CD4-positive, alpha-beta T cell treated with Interleukin-21 for 1 hour (primary cell): ENCODE measurements at regions not wholly inside any gene's neighbourhood (a gene's known extent, or its start where the extent isn't known, plus 50 kb on each side); places are given as distances from the start of the nearest gene placed in this dataset.
"Not testable (repeated sequence)": the region's sequence is repeated elsewhere in the genome, so short reads cannot be mapped to it uniquely, and the experiment has no call there.

ENCODE experiments used
- DNase-seq: peaks from one replicate; pipeline ENCODE4 v3.0.0-alpha.2; 2020

DNA sequence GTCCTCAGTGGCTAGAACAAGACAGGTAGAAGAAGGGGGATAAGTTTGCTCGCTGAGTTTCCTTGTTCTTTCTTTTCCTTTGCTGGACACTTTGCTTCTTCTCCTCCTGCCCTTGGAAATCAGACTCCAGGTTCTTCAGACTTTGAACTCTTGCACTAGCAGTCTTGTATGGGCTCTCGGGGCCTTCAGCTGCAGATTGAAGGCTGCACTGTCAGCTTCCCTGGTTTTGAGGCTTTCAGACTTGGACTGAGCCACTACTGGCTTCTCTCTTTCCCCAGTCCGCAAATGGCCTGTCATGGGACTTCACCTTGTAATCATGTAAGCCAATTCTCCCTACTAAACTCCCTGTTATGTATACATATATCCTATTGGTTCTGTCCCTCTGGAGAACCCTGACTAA is 379.8 kb downstream of the NDFIP2 start:
- no peak for DNase-seq

DNA sequence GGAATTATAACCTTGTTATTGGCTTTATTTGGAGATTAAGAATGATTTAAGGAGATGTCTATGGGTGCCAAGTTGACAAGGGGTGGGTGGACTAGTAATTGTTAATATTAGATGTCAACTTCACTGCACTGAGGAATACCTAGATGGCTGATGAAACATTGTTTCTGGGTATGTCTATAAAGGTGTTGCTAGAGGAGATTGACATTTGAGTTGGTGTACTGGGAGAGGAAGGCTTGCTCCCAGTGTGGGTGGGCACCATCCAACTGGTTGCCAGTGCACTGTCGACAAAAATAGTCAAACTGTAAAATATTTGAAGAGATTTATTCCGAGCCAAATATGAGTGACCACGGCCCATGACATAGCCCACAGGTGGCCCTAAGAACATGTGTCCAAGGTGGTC is 378.8 kb downstream of the NDFIP2 start:
- no peak for DNase-seq

DNA sequence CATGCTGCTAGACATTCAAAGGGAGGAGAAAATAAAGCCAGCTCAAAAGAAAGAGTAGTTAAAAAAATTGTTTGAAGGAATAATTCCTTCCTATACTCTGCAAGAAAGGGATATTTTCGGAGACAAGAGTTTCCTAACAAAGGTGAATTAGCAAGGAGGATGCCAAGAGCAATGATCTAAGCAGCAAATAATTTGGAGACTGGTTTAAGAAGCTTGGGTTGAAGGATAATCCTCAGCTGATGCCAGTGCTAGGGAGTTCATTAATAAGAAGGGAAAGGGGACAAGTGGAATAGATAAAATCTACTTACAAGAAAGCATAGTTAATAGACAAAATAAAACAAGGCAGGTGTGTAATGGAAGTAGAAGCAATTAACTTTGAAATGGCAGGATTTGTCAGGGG is 372.3 kb downstream of the NDFIP2 start:
- no peak for DNase-seq

DNA sequence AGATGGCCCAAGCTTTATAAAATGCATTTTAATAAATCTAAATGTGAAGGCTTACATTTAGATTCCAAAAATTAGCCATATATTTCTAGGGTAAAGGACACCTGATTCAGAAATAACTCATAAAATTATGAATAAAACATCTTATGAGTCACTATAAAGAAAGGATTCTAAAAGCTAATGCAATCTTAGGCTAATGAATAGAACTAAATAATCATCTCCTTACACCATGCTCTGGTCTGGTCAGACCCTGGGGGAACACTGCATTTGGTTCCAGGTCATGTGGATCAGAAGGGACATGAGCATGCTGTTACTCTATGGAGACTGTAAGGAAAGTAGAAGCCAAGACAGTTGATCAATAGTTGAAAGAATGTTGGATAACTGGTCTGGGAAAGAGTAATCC is 370.4 kb downstream of the NDFIP2 start:
- DNase-seq, result no peak

DNA sequence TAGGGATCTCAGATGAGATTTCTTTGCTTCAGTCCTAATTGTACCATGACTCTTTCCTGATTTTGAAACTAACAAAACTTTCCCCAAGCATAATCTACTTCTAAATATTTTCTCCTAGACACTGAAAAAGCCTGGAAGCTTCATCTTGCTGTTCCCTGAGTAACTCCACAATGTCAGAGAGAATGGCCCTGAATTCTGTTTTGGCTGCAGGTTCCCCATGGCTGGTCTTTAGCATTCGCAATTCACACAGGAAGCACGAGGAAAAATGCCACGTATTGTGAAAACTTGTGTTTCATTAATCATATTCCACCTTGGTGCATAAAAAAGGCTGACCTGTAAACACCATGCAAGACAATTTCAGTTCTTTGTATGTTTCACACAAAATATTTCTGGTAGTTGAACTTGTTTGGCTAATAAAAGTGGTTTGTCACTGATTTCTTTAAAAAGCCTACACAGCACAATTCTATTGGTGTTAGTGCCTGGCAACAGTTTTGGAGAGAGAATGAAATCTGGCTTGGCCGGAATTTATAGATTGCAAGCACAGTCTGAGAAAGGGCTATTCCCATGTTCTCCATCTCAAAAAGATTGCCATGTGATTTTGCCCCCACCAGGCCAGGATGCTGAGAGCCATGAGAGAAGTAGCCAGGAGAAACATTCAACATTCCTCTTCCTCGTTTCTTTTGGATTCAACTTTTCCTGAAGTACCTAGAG is 367.1 kb downstream of the NDFIP2 start:
- no peak for DNase-seq

DNA sequence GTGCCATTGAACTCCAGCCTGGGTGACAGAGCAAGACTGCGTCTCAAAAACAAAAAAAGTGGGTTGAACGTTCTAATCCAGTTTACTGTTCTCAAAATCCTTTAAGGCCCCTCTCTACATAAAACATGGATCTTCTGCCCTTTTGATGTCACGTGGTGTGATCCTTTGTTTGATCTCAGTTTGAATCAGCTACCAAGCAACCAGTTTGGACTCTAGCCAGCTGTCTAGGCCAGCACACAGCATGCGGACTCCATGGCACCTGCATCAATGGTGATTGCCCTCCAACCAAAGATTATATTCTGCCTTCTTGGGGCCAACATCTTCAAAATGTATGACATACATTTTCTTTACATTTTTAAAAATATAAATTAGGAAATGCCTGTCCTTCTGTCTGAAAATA is 365.4 kb downstream of the NDFIP2 start:
- DNase-seq, result no peak

DNA sequence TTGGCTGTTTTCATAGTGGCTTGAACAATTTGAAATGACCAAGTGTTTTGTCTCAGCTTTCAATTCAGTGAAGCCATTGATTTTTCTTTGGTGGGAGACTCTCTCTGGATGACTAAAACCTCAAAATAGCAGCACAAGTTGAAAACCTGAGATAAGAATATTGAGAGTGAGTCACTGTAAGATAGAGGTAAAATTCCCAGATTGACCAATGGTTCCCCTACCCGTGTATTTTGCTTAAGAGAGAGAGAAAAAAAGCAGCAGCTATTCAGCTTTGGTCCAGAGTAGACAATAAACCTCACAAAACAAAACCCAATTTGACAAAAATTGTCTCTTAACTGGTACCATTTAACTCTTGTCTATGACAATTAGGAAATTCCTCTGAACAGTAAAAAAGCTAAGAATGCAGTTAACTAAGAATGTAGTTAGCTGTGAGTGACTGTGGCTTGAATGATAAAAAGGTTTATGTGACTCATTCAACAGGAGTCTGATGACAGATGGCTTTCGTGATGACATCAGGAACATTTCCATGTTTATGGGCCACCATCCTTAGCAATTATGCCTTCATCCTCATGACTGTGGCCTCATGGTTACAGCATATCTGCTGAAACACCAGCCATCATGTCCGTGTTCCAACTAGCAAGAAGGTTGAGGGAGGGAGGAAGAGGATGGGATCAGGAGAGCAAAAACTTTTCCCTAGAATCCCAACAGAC is 356.9 kb downstream of the NDFIP2 start:
- no peak for DNase-seq

DNA sequence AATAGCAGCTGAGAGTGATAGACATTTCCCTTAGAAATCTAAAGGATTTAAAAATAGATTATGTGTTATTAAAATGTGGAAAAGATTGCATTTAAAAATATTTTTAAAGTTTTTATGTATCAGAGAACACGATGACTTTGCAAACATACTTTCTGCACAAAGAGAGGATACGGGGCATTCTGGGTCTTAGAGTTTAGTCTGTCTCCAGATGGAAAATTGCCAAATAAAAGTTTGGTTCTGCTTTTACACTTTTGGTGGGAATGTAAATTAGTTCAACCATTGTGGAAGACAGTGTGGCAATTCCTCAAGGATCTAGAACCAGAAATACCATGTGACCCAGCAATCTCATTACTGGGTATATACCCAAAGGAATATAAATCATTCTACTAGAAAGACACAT is 355.2 kb downstream of the NDFIP2 start:
- DNase-seq, result not testable (repeated sequence)

DNA sequence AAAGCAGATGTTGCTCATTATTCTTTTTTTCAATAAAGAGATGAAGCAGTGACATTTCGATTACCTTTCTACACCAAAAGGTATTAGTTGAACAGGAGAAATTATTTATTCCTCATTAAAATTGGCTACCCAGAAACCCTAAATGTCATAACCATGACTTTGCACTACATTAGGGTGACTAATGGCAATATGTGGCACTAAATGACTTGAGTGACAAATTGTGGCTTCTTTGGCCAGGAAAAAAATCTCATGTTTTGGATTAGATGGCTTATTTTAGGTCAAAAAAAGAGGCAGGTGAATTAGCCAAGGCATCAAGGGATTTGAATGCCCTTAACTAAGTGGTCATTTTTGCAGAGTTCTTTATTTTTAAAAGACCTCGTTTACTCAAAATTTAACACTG is 353.9 kb downstream of the NDFIP2 start:
- no peak for DNase-seq

DNA sequence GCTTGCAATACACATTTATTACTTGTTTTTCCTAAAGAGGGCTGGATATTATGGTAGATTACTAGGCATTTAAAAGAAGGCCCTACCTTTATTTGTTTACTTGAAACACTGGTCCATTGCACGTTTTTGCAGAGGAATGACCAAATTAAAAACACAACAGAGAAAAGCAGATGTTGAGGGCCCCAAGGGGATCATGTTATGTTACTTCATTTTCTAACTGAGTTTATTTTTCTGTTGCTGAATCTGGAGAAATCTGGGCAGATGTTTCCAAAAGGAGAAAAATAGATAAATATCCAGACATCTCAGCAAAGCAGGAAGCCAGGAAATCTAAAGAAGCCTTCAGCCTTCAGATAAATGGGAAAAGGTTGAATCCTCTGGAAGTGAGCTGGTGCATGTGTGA is 353.0 kb downstream of the NDFIP2 start:
- no peak for DNase-seq

DNA sequence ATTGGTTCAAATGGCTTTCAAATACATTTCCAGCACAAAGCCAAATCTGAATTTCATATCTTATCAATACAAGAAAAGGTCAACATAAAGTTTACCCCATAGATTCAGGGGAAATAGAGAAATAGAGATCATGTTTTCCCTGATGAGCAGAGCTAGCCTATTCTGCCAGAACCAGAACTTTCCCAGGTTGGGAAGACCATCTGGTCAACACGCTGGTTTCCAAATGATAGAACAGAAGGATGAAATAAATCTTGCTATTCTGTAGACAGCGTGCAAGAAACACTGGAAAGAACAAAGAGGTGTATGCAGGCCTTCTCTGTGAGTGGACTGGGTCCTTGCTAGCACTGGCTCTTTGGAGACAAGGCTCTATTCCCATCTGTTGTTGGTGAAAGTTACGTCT is 350.6 kb downstream of the NDFIP2 start:
- no peak for DNase-seq

DNA sequence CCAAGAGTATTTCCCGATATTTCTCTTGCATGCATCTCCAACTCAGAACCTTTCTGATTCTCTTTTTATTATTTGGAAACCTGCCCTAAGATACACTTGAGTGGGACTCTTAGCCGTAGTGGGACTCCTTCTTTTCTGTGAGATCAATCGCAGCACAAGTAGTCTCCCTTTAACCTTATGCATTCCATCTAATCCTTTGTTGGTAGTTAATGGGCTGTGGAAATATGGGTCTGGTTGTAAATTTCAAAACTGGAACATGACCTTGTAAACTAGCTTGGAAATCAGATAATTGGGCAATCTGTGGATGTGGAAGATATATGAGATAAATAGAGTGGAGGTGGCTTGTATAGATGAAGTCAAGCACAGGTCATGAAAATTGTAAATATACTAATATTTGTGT is 350.0 kb downstream of the NDFIP2 start:
- DNase-seq, result no peak

DNA sequence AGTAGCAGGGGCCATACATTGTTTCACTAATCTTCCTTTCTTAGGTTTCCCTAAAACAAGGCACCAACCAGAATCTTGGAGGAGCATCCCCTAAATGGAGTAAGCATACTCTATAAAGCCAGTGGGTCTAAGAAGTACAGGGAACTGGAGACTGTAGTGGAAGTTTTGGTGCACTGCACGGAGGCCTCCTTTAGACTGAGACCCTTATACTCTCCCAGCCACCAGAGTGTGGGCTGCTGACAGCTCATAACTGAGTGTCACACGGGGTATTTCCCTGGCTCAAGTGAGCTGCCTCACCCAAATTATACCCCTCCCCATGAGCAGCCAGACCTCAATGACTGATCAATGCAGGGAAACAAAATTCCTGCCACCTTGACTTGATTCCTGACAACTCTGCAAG is 349.5 kb downstream of the NDFIP2 start:
- no peak for DNase-seq

DNA sequence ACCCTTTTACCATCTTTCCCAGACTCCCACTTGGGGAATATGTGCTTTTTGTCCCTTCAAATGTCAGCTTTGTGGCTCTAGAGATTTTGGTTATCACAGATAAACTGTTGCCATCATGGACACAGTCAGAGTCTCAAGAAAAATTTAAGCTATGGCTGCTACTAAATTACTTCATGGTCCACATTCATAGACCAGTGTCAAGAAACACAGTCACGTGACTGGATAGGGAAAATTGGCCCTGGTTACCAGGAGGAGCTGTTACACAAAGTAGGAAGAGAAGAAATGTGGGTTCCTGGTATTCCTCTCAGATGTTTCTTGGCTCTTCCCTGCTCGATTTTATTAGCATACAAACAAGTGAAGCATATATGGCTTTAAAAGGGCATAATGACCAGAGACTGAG is 348.9 kb downstream of the NDFIP2 start:
- DNase-seq, result no peak

DNA sequence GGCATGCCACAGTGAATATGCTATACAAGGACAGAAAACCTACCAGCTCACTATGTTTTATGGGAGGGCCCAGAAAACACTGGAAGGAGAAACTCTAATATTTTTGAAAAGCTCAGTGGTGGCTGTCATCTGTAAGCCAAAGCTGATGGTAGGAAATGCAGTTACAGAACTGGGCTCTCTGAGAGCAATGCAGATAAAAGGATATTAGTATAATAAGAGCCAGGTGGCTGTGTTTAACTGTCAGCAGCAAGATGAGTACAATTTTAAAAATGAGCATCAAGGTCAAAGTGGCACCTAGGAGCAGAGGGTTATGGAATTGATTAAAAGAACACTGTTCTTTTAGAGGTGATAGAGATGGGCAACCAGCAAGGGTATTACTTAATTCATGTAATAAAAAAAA is 345.0 kb downstream of the NDFIP2 start:
- no peak for DNase-seq

DNA sequence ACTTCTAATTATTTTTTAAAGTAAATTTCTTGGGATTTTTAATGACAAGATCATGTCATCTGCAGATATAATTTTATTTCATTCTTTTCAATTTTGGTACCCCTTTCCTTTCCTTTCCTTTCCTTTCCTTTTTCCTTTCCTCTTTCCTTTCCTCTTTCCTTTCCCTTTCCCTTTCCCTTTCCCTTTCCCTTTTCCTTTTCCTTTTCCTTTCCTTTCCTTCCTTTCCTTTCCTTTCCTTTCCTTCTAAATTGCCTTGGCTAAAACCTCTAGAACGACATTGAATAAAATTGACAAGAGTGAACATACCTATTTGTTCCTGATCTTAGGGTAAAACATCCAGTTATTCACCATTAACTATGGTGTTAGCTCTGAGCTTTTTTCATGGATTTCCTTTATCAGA is 334.1 kb downstream of the NDFIP2 start:
- no peak for DNase-seq

DNA sequence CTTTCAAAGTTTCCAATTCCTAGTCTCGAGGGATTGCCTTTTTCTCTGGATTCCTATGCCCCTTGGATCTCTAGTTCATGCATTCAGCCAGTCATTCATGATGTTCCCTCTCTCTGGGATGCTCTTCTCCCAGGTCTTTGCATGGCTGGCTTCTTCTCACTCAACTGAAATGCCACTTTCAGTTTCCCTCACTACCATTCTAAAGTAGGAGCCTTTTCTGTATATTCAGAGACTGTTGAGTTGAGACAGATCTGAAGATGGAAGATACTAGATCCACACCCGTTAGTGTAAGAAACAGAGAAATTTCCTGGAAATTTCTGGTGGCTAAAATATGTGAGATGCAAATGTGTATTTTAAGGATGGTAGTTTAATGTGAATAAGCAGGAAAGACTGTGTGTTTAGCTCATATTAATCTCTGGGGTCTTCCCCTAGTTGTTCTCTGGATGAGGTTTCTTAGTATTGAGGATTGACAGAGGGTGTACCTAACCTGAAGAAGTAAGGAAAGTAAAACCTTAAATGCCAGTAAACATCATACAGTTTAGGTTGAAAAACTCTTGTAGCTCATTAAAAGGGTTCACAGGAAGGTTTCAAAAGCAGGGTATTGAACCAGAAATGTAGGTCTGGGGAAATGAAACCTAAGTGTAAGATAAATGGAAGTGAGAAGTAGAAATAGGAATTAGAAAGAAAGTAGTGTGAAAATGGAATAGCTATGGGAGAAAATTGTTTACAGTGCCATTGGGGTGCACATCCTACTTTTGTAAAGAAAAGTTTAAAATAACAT is 331.3 kb downstream of the NDFIP2 start:
- no peak for DNase-seq

DNA sequence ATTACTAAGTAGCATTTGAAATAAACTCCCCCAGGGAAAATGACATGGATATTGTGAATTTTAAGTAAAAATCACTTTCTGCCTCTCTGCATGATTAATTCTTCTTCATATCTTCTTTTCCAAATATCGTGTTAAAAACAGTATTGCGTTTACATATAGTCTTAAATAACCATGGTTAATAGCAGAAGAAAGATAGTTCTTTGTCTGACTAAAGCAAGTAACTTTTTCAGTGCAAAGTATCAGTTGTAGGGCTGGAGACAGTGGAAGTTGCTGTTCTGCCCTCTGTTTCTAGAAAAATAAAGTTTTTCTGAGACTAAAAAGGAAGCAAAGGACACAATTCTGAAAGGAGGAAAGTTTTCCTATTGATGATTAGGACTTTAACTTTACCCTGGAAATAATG is 330.2 kb downstream of the NDFIP2 start:
- no peak for DNase-seq

DNA sequence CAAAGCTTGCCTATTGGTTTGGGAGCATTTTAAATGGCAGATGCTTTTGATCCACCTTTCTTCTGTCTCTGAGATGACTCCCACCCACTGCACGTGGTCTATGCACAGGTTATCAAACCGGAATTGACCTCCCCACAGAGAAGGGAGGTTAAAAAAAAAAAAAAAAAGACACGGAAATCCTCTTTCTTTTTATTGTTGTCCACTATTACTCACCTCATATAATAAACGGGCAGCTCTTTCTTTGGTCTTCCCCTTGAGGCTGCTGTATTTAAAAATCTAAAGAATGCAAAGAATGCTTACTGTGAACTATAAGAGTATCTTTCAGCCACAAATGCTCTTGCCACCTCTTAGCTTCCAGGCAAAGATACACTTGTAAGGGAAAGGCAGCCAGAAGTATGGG is 329.7 kb downstream of the NDFIP2 start:
- no peak for DNase-seq

DNA sequence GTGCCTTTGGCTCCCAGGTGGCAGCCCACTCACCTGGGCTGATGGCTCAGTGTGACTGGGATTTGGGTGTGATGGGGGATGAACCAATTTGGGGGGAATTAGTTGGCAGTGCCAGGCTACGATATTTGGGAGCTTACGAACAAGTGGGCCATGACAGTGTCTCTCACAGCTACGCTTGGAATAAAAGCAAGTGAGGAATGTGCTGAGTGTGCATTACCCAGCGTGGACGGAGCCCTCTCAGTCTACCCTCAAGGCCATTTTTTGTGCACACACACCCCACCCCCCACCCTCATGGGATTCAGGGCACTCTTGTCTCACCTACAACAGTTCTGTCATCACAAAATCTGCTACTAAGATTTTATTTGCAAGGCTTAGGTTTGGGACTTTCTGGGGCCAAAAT is 329.1 kb downstream of the NDFIP2 start:
- DNase-seq, result no peak

DNA sequence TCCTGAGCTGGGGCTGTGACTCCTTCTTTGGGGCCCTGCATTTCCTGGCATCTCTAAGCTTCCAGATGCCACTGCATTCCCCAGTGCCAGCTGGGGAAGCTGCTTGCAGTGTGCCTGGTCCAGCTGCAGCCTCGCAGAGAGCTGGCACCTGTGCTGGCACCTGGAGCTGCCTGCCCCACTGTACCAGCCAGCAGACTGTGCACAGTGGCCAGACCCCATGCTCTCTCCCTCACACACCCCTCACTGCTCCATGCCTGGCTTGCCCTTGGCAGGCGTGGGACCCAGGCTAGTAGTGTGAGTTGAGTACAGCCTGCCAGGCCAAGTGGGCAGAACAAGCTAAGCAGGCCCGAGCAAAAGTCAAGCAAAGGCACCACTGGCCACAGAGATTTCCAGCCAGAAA is 327.5 kb downstream of the NDFIP2 start:
- no peak for DNase-seq

DNA sequence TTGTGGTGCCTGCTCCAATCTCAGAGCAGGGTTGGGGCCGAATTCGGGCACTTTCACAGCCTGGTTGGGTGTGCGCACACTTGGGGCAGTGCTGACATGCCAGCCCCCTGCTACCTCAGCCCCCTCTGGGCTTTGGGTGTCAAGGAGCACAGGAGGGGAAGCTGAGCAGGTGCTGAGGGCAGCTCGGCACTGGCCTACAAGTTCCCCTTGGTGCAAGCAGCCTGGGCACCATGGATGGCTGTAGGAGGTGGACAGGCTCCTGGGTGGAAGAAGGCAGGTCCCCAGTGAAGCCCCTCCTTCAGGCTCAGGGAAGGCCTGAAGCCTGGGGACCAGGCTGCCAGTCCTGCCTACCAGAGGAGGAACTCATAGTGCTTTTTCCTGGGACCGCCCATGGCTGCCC is 326.6 kb downstream of the NDFIP2 start:
- DNase-seq, result no peak

DNA sequence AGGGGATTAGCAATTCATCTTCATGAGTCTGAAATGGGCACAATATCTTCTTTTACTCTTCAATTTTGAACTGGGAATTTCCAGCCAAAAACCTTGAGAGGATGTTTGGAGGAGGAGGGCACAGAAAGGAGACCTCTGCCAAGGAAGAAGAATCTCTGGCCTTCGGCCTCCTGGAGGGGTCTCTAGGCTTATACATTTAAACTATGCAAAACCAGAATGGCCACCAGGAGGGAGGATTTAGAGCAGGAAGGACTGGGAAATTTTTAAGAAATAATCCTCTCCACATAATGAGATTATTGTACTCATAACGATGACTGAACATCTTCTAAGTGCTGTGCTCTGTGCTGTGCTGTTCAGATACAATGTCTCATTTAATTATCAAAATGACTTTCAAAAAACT is 325.9 kb downstream of the NDFIP2 start:
- DNase-seq, result no peak

DNA sequence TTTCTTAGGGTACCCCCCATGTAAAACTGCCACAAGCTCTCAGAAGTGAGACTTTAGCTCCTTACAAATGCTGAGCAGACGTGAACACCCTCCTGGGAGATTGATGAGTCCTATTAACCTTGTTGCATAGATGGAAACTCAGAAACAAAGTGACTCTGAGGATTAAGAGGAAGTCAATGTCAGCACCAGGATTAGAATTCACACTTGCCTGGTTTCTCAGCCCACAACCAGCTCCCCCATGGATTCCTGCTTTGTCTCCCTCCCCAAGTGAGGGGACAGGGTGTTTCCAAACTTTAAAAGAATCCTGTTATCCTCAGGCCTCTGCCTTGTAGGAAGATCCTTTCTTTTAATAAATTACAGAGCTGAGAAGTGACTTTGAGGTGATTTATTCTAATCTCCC is 324.4 kb downstream of the NDFIP2 start:
- DNase-seq, result no peak
